ENCODE measurements at regions not wholly inside any gene's neighbourhood (a gene's known extent, or its start where the extent isn't known, plus 50 kb on each side); places are given as distances from the start of the nearest gene placed in this dataset.

DNA sequence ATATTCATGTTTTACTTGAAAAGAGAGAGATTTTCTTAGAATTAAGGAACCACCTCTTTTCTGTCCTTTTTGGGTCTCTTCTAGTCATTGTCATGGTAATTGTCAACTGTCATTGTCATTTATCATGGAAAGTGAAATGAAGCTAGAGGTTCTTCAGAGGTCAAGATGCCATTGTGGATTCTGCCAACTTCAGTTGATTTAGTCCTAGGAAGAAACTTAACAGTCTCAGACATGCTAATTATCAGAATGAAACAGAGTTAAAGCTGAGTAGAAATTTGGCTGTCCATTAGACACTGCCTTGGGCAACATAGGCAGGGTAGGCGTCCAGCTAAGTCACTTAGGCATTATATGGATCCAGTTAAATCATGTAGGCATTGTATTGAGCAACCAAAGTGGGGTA lies 796.1 kb upstream of the ADGRL3 start:
- no TSS peak for BruUV-seq (replicated peaks)
- WGBS (ENCODE audit: low lambda C conversion rate) = 0% methylated on average over 1 of the region's 1 CpG
- no peak overlapping the region for H2AFZ ChIP-seq (ENCODE audit: low read length)
- H3K27me3 ChIP-seq (ENCODE audit: control insufficient read depth in 1 of 2, insufficient read depth in 2 of 2, low read length in 2 of 2) = no peaks in the 10 kb centered on the region
- no peaks in the 10 kb centered on the region for H4K20me1 ChIP-seq (ENCODE audit: insufficient read depth, low read length)
- no peaks in the 10 kb centered on the region for H3K4me1 ChIP-seq (ENCODE audit: insufficient read depth, low read length)
- DNase-seq (ENCODE audit: low spot score) (no peak), ATAC-seq (no peak), FAIRE-seq (no peak)
- no peak overlapping the region for H3K4me2 ChIP-seq (ENCODE audit: low read depth, low read length)
- ChIA-PET POLR2A (no interaction called here), CTCF (ENCODE audit: low intra/inter-chr PET ratio, low total read pairs) (no interaction called here)
- H3K4me3 ChIP-seq (replicated peaks in 1 of 3; ENCODE audit: insufficient read depth in 1 of 3, low read depth in 2 of 3, low read length in 3 of 3) = no peak overlapping the region
- H3K9me3 ChIP-seq (ENCODE audit: low read length) = no peaks in the 10 kb centered on the region
- no peak overlapping the region for H3K9ac ChIP-seq (ENCODE audit: insufficient read depth, low read depth, low read length)
- H3K36me3 ChIP-seq (replicated peaks in 1 of 2; ENCODE audit: control insufficient read depth in 1 of 2, insufficient read depth in 2 of 2, low read length in 2 of 2) = no peaks in the 10 kb centered on the region
- in situ Hi-C loops (cut with HindIII; ENCODE audit: extremely low pct_ligation_motif_present, low pct_unique_long_range_greater_than_20kb) = no loop called here
- intact Hi-C loops (cut with micrococcal nuclease; ENCODE audit: unreplicated experiment) = no loop called here
- no peaks in the 10 kb centered on the region for H3K79me2 ChIP-seq (ENCODE audit: insufficient read depth, low read length)
- H3K27ac ChIP-seq (ENCODE audit: extremely low read length, insufficient read depth, low read length) = no peak overlapping the region
- TF ChIP-seq, protein P1, sequence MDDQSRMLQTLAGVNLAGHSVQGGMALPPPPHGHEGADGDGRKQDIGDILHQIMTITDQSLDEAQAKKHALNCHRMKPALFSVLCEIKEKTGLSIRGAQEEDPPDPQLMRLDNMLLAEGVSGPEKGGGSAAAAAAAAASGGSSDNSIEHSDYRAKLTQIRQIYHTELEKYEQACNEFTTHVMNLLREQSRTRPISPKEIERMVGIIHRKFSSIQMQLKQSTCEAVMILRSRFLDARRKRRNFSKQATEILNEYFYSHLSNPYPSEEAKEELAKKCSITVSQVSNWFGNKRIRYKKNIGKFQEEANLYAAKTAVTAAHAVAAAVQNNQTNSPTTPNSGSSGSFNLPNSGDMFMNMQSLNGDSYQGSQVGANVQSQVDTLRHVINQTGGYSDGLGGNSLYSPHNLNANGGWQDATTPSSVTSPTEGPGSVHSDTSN (CRISPR knock-in tag; IDR thresholded peaks at IDR 0.05; ENCODE audit: borderline replicate concordance) = no peak
- TF ChIP-seq, protein P2, sequence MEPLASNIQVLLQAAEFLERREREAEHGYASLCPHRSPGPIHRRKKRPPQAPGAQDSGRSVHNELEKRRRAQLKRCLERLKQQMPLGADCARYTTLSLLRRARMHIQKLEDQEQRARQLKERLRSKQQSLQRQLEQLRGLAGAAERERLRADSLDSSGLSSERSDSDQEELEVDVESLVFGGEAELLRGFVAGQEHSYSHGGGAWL (CRISPR knock-in tag; IDR thresholded peaks at IDR 0.05) = no peak
- TF ChIP-seq, protein P3, sequence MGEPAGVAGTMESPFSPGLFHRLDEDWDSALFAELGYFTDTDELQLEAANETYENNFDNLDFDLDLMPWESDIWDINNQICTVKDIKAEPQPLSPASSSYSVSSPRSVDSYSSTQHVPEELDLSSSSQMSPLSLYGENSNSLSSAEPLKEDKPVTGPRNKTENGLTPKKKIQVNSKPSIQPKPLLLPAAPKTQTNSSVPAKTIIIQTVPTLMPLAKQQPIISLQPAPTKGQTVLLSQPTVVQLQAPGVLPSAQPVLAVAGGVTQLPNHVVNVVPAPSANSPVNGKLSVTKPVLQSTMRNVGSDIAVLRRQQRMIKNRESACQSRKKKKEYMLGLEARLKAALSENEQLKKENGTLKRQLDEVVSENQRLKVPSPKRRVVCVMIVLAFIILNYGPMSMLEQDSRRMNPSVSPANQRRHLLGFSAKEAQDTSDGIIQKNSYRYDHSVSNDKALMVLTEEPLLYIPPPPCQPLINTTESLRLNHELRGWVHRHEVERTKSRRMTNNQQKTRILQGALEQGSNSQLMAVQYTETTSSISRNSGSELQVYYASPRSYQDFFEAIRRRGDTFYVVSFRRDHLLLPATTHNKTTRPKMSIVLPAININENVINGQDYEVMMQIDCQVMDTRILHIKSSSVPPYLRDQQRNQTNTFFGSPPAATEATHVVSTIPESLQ (CRISPR knock-in tag; conservative IDR thresholded peaks at IDR 0.05) = no peak
- TF ChIP-seq, protein P4, sequence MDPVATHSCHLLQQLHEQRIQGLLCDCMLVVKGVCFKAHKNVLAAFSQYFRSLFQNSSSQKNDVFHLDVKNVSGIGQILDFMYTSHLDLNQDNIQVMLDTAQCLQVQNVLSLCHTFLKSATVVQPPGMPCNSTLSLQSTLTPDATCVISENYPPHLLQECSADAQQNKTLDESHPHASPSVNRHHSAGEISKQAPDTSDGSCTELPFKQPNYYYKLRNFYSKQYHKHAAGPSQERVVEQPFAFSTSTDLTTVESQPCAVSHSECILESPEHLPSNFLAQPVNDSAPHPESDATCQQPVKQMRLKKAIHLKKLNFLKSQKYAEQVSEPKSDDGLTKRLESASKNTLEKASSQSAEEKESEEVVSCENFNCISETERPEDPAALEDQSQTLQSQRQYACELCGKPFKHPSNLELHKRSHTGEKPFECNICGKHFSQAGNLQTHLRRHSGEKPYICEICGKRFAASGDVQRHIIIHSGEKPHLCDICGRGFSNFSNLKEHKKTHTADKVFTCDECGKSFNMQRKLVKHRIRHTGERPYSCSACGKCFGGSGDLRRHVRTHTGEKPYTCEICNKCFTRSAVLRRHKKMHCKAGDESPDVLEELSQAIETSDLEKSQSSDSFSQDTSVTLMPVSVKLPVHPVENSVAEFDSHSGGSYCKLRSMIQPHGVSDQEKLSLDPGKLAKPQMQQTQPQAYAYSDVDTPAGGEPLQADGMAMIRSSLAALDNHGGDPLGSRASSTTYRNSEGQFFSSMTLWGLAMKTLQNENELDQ (CRISPR knock-in tag; IDR thresholded peaks at IDR 0.05; ENCODE audit: borderline replicate concordance) = no peak
- TF ChIP-seq, protein P5, sequence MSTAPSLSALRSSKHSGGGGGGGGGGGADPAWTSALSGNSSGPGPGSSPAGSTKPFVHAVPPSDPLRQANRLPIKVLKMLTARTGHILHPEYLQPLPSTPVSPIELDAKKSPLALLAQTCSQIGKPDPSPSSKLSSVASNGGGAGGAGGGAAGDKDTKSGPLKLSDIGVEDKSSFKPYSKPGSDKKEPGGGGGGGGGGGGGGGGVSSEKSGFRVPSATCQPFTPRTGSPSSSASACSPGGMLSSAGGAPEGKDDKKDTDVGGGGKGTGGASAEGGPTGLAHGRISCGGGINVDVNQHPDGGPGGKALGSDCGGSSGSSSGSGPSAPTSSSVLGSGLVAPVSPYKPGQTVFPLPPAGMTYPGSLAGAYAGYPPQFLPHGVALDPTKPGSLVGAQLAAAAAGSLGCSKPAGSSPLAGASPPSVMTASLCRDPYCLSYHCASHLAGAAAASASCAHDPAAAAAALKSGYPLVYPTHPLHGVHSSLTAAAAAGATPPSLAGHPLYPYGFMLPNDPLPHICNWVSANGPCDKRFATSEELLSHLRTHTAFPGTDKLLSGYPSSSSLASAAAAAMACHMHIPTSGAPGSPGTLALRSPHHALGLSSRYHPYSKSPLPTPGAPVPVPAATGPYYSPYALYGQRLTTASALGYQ (CRISPR knock-in tag; IDR thresholded peaks at IDR 0.05) = no peak
- TF ChIP-seq ZSCAN31 (CRISPR knock-in tag; IDR thresholded peaks at IDR 0.05; ENCODE audit: low read depth) (no peak), TBP (CRISPR knock-in tag; IDR thresholded peaks at IDR 0.05) (no peak), ZNF510 (CRISPR knock-in tag; IDR thresholded peaks at IDR 0.05; ENCODE audit: low read depth) (no peak), RAD51 (IDR thresholded peaks at IDR 0.05; ENCODE audit: borderline replicate concordance) (no peak), NFE2L2 (IDR thresholded peaks at IDR 0.05; ENCODE audit: low read length) (no peak), ZNF773 (CRISPR knock-in tag; IDR thresholded peaks at IDR 0.05; ENCODE audit: borderline replicate concordance) (no peak)
- TF ChIP-seq, protein P6, sequence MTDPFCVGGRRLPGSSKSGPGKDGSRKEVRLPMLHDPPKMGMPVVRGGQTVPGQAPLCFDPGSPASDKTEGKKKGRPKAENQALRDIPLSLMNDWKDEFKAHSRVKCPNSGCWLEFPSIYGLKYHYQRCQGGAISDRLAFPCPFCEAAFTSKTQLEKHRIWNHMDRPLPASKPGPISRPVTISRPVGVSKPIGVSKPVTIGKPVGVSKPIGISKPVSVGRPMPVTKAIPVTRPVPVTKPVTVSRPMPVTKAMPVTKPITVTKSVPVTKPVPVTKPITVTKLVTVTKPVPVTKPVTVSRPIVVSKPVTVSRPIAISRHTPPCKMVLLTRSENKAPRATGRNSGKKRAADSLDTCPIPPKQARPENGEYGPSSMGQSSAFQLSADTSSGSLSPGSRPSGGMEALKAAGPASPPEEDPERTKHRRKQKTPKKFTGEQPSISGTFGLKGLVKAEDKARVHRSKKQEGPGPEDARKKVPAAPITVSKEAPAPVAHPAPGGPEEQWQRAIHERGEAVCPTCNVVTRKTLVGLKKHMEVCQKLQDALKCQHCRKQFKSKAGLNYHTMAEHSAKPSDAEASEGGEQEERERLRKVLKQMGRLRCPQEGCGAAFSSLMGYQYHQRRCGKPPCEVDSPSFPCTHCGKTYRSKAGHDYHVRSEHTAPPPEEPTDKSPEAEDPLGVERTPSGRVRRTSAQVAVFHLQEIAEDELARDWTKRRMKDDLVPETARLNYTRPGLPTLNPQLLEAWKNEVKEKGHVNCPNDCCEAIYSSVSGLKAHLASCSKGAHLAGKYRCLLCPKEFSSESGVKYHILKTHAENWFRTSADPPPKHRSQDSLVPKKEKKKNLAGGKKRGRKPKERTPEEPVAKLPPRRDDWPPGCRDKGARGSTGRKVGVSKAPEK (CRISPR knock-in tag; IDR thresholded peaks at IDR 0.05; ENCODE audit: borderline replicate concordance) = no peak
- TF ChIP-seq, protein P7, sequence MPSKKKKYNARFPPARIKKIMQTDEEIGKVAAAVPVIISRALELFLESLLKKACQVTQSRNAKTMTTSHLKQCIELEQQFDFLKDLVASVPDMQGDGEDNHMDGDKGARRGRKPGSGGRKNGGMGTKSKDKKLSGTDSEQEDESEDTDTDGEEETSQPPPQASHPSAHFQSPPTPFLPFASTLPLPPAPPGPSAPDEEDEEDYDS (CRISPR knock-in tag; IDR thresholded peaks at IDR 0.05) = no peak
